ENCODE measurements at regions not wholly inside any gene's neighbourhood (a gene's known extent, or its start where the extent isn't known, plus 50 kb on each side); places are given as distances from the start of the nearest gene placed in this dataset.
A peak's percentile ranks its signal among the peaks of the same experiment; 100 is the strongest.

DNA sequence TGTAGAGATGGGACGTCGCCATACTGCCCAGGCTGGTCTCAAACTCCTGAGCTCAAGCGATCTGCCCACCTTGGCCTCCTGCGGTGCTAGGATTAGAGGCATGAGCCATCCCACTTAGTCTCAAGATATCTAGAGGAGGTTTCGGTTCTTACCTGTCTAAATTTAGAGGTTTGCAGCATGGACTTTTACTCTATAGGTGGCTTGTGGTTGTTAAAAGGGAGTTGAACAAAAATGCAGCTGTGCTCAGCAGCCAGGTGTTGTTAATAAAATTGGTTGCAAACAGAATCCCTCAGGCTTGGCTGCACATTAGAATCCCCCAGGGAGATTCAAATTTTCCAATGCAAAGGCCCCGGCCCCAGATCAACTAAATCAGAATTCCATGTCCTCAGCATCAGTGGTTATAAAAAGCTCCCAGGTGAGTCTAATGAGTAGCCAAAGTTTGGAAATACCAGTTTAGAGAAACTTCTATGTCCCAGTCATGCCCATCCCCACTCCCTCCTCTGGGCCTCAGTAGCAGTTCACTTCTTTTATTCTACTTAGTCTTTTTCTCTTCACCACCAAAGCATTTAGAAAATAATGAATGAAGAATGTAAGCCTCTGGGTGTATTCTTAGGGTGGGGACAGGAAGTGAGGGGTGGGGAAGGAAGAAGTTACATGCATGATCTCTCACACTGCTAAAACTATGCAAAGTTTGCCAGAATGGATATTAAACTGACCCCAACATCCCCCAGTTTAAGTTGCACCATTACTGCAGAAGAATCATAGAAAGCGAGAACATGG is 471.0 kb downstream of the COG6 start:
- peaks cover 76% of the 10 kb centered on the region for H3K4me1 ChIP-seq (ENCODE audit: insufficient read depth, low read length, poor library complexity, severe bottlenecking)
- POLR2A ChIA-PET: interaction anchor here (0.6 to 1.1 kb wide), 5 partner anchors 53 to 782 kb away, joined by 3 to 5 read pairs (median 3); no protein-coding TSS in a partner anchor
- intact Hi-C loops (cut with micrococcal nuclease; ENCODE audit: unreplicated experiment): loop anchor here (1.0 to 5.0 kb wide), 13 partner anchors 57 to 651 kb away; no protein-coding TSS in a partner anchor
- H3K4me3 ChIP-seq (ENCODE audit: low read depth, low read length, poor library complexity, severe bottlenecking): peak overlapping the region; percentile 47
- no peaks in the 10 kb centered on the region for H4K20me1 ChIP-seq (ENCODE audit: insufficient read depth, low read length)
- peak; percentile 97 for DNase-seq (ENCODE audit: low spot score)
- H3K9me2 ChIP-seq (ENCODE audit: insufficient read depth, low read length): no peaks in the 10 kb centered on the region
- CTCF ChIA-PET (ENCODE audit: unreplicated experiment): no interaction called here
- BruUV-seq (replicated peaks): no TSS peak
- H3K36me3 ChIP-seq (ENCODE audit: insufficient read depth, low read length): peaks cover 18% of the 10 kb centered on the region; the same call in 1 of the 2 replicates
- peak overlapping the region; percentile 69 for H3K4me2 ChIP-seq (ENCODE audit: low read length)
- no peak overlapping the region for H2AFZ ChIP-seq (ENCODE audit: low read length)
- TF ChIP-seq, protein P1, sequence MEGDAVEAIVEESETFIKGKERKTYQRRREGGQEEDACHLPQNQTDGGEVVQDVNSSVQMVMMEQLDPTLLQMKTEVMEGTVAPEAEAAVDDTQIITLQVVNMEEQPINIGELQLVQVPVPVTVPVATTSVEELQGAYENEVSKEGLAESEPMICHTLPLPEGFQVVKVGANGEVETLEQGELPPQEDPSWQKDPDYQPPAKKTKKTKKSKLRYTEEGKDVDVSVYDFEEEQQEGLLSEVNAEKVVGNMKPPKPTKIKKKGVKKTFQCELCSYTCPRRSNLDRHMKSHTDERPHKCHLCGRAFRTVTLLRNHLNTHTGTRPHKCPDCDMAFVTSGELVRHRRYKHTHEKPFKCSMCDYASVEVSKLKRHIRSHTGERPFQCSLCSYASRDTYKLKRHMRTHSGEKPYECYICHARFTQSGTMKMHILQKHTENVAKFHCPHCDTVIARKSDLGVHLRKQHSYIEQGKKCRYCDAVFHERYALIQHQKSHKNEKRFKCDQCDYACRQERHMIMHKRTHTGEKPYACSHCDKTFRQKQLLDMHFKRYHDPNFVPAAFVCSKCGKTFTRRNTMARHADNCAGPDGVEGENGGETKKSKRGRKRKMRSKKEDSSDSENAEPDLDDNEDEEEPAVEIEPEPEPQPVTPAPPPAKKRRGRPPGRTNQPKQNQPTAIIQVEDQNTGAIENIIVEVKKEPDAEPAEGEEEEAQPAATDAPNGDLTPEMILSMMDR (conservative IDR thresholded peaks at IDR 0.05; ENCODE audit: low read length): no peak
- TF ChIP-seq EZH2phosphoT487 (IDR thresholded peaks at IDR 0.05; ENCODE audit: borderline replicate concordance, low read depth, low read length): no peak
- peak overlapping the region; percentile 96 for H3K27ac ChIP-seq (ENCODE audit: low read depth, low read length, poor library complexity, severe bottlenecking)
- peaks cover 22% of the 10 kb centered on the region for H3K9me3 ChIP-seq (ENCODE audit: low read length)
- H3K79me2 ChIP-seq (ENCODE audit: insufficient read depth, low read depth, low read length): no peaks in the 10 kb centered on the region

DNA sequence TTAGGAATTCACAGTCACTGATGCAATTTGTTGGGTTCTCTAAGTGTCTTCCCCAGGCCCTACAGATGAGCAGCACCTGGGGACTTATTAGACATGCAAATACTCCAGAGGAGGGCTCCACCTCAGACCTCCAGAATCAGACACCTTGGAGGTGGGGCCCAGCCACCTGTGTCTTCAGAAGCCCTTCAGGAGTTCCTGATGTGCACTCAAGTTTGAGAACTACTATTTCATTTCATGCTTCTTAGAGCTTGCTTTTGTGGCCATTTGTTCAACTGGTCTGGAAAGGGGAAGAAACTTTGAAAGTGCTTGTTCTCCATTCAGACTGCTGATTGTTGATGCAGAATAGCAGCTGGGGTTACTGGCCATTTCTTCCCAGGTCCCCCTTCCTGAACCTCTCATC is 472.0 kb downstream of the COG6 start:
- peaks cover 75% of the 10 kb centered on the region for H3K4me1 ChIP-seq (ENCODE audit: insufficient read depth, low read length, poor library complexity, severe bottlenecking)
- peak; percentile 95 for DNase-seq (ENCODE audit: low spot score)
- no peak for TF ChIP-seq EZH2phosphoT487 (IDR thresholded peaks at IDR 0.05; ENCODE audit: borderline replicate concordance, low read depth, low read length)
- TF ChIP-seq, protein P1 (conservative IDR thresholded peaks at IDR 0.05; ENCODE audit: low read length): 0 out of 2 replicates have a peak, but pooled peaks have one; percentile 11
- H4K20me1 ChIP-seq (ENCODE audit: insufficient read depth, low read length): no peaks in the 10 kb centered on the region
- intact Hi-C loops (cut with micrococcal nuclease; ENCODE audit: unreplicated experiment): loop anchor here (1.0 to 5.0 kb wide), 11 partner anchors 80 to 650 kb away; no protein-coding TSS in a partner anchor
- ChIA-PET POLR2A (interaction anchor here (0.8 to 1.0 kb wide), 8 partner anchors 9 to 307 kb away, joined by 3 to 4 read pairs (median 3); no protein-coding TSS in a partner anchor), CTCF (ENCODE audit: unreplicated experiment) (interaction anchor here (0.5 to 0.9 kb wide), 2 partner anchors 18 to 25 kb away, joined by 3 read pairs; no protein-coding TSS in a partner anchor)
- H3K4me3 ChIP-seq (ENCODE audit: low read depth, low read length, poor library complexity, severe bottlenecking): peak overlapping the region; percentile 47
- H3K9me3 ChIP-seq (ENCODE audit: low read length): peaks cover 22% of the 10 kb centered on the region
- no peak overlapping the region for H2AFZ ChIP-seq (ENCODE audit: low read length)
- H3K4me2 ChIP-seq (ENCODE audit: low read length): peak overlapping the region; percentile 69
- H3K36me3 ChIP-seq (ENCODE audit: insufficient read depth, low read length): peaks cover 18% of the 10 kb centered on the region; the same call in 1 of the 2 replicates
- BruUV-seq (replicated peaks): no TSS peak
- H3K79me2 ChIP-seq (ENCODE audit: insufficient read depth, low read depth, low read length): no peaks in the 10 kb centered on the region
- H3K9me2 ChIP-seq (ENCODE audit: insufficient read depth, low read length): no peaks in the 10 kb centered on the region
- peak overlapping the region; percentile 96 for H3K27ac ChIP-seq (ENCODE audit: low read depth, low read length, poor library complexity, severe bottlenecking)
